Dedifferentiated amniotic fluid mesenchymal stem cell (primary cell): ENCODE measurements at regions not wholly inside any gene's neighbourhood (a gene's known extent, or its start where the extent isn't known, plus 50 kb on each side); places are given as distances from the start of the nearest gene placed in this dataset.
"Not testable (repeated sequence)": the region's sequence is repeated elsewhere in the genome, so short reads cannot be mapped to it uniquely, and the experiment has no call there.

ENCODE experiments used
- DNase-seq: peaks from one replicate; pipeline ENCODE4 v3.0.0-alpha.2; 2016; ENCODE audit errors: extremely low spot score

DNA sequence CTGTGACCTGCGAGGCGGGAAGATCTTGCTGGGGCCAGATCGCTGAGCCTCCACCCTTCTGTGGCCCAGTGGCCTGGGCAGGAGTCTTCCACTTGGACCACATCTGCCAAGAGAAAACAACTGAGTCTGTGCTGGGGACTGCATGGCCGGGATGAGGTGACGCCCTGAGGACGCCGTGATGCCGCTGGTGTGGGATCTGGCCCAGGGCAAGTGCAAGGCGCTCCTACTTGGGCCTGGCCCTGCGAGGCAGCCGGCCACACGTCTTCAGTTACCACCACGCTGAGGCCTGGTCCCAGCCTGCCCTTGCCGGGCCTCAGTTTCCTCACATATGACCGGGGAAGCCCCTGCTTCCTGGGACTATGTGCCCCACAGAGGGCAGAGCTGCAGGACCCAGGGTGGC is 133.4 kb downstream of the SLC25A46 start:
- no peak for DNase-seq

DNA sequence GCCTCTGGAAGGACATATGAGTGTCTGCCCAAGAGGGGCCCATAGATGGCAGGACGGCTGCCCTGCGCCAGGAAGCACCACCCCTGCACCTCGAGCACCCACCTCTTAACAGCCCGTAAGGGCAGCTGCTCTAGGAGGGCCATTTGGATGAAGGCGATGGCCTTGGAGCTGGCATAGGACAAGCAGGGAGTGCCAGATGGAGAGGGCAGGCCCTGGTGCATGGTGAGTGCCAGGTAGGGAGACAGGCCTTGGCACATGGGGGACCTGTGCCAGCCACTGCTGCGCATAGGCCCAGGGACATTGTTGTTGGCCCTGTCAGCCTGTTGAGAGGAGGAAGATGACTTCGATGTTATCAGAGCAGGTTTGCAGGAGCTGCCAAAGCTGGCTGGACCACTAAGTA is 134.2 kb downstream of the SLC25A46 start:
- no peak for DNase-seq

- DNase-seq = no peak
These were observed 135.1 kb downstream of the SLC25A46 start for GRCh38 chr5:110873773-110874437.

GRCh38 chr5:110875115-110875514 is 136.3 kb downstream of the SLC25A46 start:
- not testable (repeated sequence) for DNase-seq

GRCh38 chr5:110878115-110878514 is 139.3 kb downstream of the SLC25A46 start:
- DNase-seq = no peak

- no peak for DNase-seq
These were observed 140.9 kb downstream of the SLC25A46 start for GRCh38 chr5:110879675-110880074.

- DNase-seq = peak; percentile 92
These were observed 141.6 kb downstream of the SLC25A46 start for GRCh38 chr5:110880413-110880812.

GRCh38 chr5:110884005-110884404 is 145.2 kb downstream of the SLC25A46 start:
- no peak for DNase-seq

DNA sequence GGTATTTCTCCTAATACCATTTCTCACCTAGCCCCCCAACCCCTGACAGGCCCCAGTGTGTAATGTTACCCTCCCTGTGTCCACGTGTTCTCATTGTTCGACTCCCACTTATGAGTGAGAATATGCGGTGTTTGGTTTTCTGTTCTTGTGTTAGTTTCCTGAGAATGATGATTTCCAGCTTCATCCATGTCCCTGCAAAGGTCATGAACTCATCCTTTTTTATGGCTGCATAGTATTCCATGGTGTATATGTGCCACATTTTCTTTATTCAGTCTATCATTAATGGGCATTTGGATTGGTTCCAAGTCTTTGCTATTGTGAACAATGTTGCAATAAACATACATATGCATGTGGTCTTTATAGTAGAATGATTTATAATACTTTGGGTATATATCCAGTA is 148.4 kb downstream of the SLC25A46 start:
- DNase-seq = not testable (repeated sequence)

GRCh38 chr5:110893854-110894483 is 155.2 kb downstream of the SLC25A46 start:
- not testable (repeated sequence) for DNase-seq

GRCh38 chr5:110894805-110895204 is 156.0 kb downstream of the SLC25A46 start:
- no peak for DNase-seq

GRCh38 chr5:110896901-110897300 is 158.1 kb downstream of the SLC25A46 start:
- peak; percentile 71 for DNase-seq

DNA sequence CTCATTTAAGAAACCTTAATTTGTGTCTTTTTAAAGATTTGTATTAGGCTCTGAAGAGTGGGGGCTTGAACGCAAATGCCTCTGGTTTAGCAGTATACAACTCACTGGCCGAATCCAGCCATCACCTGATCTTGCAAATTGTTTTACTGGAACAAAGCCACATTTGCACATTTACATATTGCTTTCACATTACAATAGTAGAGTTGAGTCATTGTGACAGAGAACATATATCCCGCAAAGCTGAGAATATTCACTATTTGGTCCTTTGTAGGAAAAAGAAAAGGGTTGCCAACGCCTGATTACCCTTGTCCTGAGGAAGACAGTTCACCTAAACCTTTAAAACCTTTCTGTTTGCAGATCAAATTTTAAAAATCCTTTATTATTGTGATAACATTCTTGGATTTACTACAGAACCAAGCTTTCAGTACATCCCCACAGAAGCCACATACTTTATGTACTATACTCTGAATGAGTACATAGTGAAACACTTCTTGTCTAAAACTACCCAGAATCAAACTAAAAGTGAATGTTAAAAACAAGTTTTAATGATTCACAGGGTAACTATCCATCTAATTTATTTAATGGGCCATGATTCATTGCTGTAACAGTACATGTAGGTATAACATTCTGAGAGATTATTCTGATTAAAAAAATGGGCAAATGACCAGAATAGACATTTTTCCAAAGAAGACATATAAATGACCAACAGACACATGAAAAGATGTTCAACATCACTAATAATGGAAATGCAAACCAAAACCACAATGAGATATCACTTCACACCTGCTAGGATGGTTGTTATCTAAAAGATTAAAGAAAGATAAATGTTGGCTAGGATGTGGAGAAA is 161.0 kb downstream of the SLC25A46 start:
- DNase-seq = peak; percentile 16

- DNase-seq = peak; percentile 48
These were observed 162.0 kb downstream of the SLC25A46 start for GRCh38 chr5:110900829-110901228.

- DNase-seq = peak; percentile 16
These were observed 165.2 kb downstream of the SLC25A46 start for GRCh38 chr5:110903966-110904365.

DNA sequence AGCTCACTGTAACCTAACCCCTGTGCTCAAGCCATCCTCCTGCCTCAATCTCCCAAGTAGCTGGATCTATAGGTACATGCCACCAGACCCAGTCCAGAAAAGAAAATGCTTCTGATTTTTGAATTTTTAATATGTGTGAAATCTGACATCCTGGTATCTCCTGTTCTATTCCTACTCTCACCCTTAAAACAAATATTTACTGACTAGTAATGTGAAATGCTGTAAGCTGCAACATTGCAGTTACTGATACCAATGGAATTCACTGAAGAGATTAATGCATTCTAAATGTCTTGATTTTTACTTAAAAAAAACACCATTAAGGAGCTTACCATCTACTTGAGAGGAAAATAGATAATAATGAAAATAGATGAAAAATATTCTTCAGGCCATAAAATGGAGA is 162.7 kb upstream of the TSLP start:
- DNase-seq = peak; percentile 13

GRCh38 chr5:110909415-110909814 is 162.1 kb upstream of the TSLP start:
- DNase-seq = peak; percentile 12

DNA sequence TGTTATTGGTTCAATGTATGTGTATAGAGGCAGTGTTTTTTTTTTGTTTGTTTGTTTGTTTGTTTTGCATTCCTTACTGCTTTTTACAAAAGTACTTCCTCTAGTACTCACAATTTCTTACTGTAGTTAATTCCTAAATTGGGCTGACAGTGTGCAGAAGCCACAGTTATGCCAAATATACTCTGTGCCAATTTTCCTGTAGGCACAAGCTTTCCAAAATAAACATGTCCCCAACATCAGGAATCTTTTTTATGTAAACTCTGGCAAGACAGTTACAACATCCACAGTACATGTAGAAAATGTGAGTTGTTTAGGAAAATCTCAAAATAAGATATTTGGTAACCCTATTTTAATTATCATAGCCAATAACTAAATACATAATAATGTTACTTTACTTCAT is 161.6 kb upstream of the TSLP start:
- DNase-seq = peak; percentile 86

DNA sequence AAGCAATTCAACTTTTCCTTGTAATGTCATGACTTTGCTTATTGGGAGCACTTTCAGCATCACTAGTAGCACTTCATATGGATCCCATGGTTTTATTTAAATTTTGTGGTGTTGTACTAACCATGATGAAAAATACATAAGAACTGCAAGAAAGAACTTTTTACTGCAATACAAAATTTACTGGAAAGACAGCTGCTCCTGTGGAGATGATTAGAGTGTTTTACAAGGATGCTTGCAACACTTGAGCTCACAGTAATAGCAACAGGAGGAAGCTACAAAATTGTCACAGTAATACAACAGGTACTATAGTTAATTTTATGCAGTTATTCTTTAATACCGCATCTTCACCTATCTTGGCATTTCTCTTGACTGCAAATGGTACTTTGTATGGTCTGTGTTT is 158.3 kb upstream of the TSLP start:
- no peak for DNase-seq

GRCh38 chr5:110916381-110917049 is 155.0 kb upstream of the TSLP start:
- peak; percentile 89 for DNase-seq

GRCh38 chr5:110917161-110917875 is 154.2 kb upstream of the TSLP start:
- DNase-seq = no peak
